Natural killer cell (primary cell): ENCODE measurements at regions not wholly inside any gene's neighbourhood (a gene's known extent, or its start where the extent isn't known, plus 50 kb on each side); places are given as distances from the start of the nearest gene placed in this dataset.
"Not testable (repeated sequence)": the region's sequence is repeated elsewhere in the genome, so short reads cannot be mapped to it uniquely, and the experiment has no call there.

Source experiments
- ATAC-seq, 3 donors: fragments of 150-1000 bp in 2 of 3; fragments of 200-7000 bp in 1 of 3; cut with Tn5 transposase; 1 replicate in 1 of 3; 2 replicates in 2 of 3; pipeline ENCODE4 v1.10.0; 2021; ENCODE audit warnings: mild to moderate bottlenecking in 2 of 3, moderate library complexity in 2 of 3
- DNase-seq, 2 donors: peaks; one replicate each; pipeline versions ENCODE4 v3.0.0 to v3.0.0-alpha.2; 2013 to 2021; ENCODE audit warnings: mixed read lengths in 1 of 2
- H3K27ac ChIP-seq: one replicate; pipeline ENCODE4 v1.5.1; 2013; ENCODE audit warnings: mild to moderate bottlenecking, low read length
- H3K27me3 ChIP-seq: one replicate; pipeline ENCODE4 v1.6.1; 2013; ENCODE audit warnings: low read length; ENCODE audit not compliant: control insufficient read depth, insufficient read depth
- H3K36me3 ChIP-seq: one replicate; pipeline ENCODE4 v1.6.1; 2013; ENCODE audit warnings: low read length; ENCODE audit not compliant: control insufficient read depth, insufficient read depth
- H3K4me1 ChIP-seq: one replicate; pipeline ENCODE4 v1.6.1; 2013; ENCODE audit warnings: low read length; ENCODE audit not compliant: control insufficient read depth, insufficient read depth
- H3K4me3 ChIP-seq: one replicate; pipeline ENCODE4 v1.5.1; 2013; ENCODE audit warnings: low read length
- H3K9me3 ChIP-seq: one replicate; pipeline ENCODE4 v1.6.1; 2013; ENCODE audit warnings: low read length; ENCODE audit not compliant: control insufficient read depth, insufficient read depth
- H3K27ac Mint-ChIP-seq, 2 donors: one replicate each; pipeline ENCODE4 v1.8.0; 2022; ENCODE audit warnings: mild to moderate bottlenecking in 2 of 2, mixed read lengths in 2 of 2, moderate library complexity in 1 of 2
- H3K27me3 Mint-ChIP-seq, 2 donors: one replicate each; pipeline ENCODE4 v1.8.0; 2022; ENCODE audit warnings: low read depth in 2 of 2, mixed read lengths in 2 of 2
- H3K36me3 Mint-ChIP-seq: one replicate; pipeline ENCODE4 v1.8.0; 2022; ENCODE audit warnings: mixed read lengths
- H3K4me1 Mint-ChIP-seq, 2 donors: one replicate each; pipeline ENCODE4 v1.8.0; 2022; ENCODE audit warnings: mixed read lengths in 2 of 2
- H3K4me3 Mint-ChIP-seq: one replicate; pipeline ENCODE4 v1.8.0; 2022; ENCODE audit warnings: mild to moderate bottlenecking, moderate library complexity, mixed read lengths
- H3K9me3 Mint-ChIP-seq, 2 donors: one replicate each; pipeline ENCODE4 v1.8.0; 2022; ENCODE audit warnings: mixed read lengths in 2 of 2
- WGBS: methylation state at CpG from one replicate; pipeline ENCODE4 v1.1.7; 2013; ENCODE audit warnings: missing lambda C conversion rate; ENCODE audit not compliant: insufficient coverage; 5-methylcytosine and 5-hydroxymethylcytosine counted together
- intact Hi-C: fragments of 100-400 bp; cut with micrococcal nuclease; formaldehyde crosslinking; loops from one replicate; pipeline ENCODE4 v1.14.2; 2022

GRCh38 chr16:33583702-33584101 is 124.3 kb downstream of the TP53TG3F start:
- H3K4me3 ChIP-seq, H3K4me1 ChIP-seq, H3K4me1 Mint-ChIP-seq, H3K36me3 ChIP-seq, H3K27me3 ChIP-seq, H3K36me3 Mint-ChIP-seq, DNase-seq, H3K27ac ChIP-seq, intact Hi-C loops, H3K4me3 Mint-ChIP-seq, ATAC-seq, H3K27ac Mint-ChIP-seq, H3K9me3 Mint-ChIP-seq, H3K27me3 Mint-ChIP-seq, H3K9me3 ChIP-seq: not testable (repeated sequence)
- WGBS = no CpG with 5 or more reads among the region's 4 CpGs

- H3K27me3 Mint-ChIP-seq, H3K9me3 Mint-ChIP-seq: not testable (repeated sequence)
Observed at GRCh38 chr16:33588589-33588988, 129.2 kb downstream of the TP53TG3F start.

GRCh38 chr16:33593344-33593743 is 133.9 kb downstream of the TP53TG3F start:
- H3K4me3 Mint-ChIP-seq, DNase-seq, H3K27ac ChIP-seq, H3K9me3 ChIP-seq, H3K9me3 Mint-ChIP-seq, H3K4me3 ChIP-seq, ATAC-seq, H3K27me3 Mint-ChIP-seq, H3K4me1 ChIP-seq, H3K27ac Mint-ChIP-seq, H3K4me1 Mint-ChIP-seq, H3K36me3 Mint-ChIP-seq, H3K27me3 ChIP-seq, H3K36me3 ChIP-seq, intact Hi-C loops: not testable (repeated sequence)
- 100% methylated on average over 3 of the region's 6 CpGs for WGBS

More at GRCh38 chr16:33588589-33588988, 129.2 kb downstream of the TP53TG3F start:
- H3K27ac ChIP-seq, H3K9me3 ChIP-seq, H3K4me1 ChIP-seq, H3K27me3 ChIP-seq, H3K36me3 Mint-ChIP-seq, intact Hi-C loops, ATAC-seq, H3K36me3 ChIP-seq, H3K27ac Mint-ChIP-seq, DNase-seq, H3K4me1 Mint-ChIP-seq, H3K4me3 Mint-ChIP-seq, H3K4me3 ChIP-seq: not testable (repeated sequence)
- no CpG with 5 or more reads among the region's 8 CpGs for WGBS

DNA sequence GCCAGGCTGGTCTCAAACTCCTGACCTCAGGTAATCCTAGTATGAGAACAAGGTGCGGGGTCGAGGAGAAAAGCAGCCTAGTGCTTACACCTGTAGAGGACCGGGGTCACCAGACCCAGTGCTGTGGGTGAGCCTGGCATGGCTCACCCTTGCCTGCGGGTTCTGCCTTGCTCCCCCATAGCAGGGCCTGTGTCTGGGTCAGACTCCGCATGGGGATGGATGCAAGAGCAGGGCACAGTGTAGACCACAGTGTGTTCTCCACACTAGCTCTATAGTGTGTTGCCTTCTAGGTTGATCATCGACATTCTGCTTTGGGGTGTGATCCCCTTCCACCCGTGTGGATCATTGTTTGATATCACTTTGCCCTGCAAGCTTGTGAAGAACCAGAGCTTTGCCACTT is 135.7 kb downstream of the TP53TG3F start:
- H3K27me3 Mint-ChIP-seq, H3K4me1 ChIP-seq, H3K36me3 ChIP-seq, intact Hi-C loops, DNase-seq, H3K4me3 Mint-ChIP-seq, H3K27me3 ChIP-seq, H3K27ac Mint-ChIP-seq, H3K4me1 Mint-ChIP-seq, H3K9me3 Mint-ChIP-seq, H3K27ac ChIP-seq, H3K9me3 ChIP-seq, H3K4me3 ChIP-seq, ATAC-seq, H3K36me3 Mint-ChIP-seq: not testable (repeated sequence)
- WGBS = no CpG with 5 or more reads among the region's 7 CpGs

GRCh38 chr16:33601029-33601428 is 141.6 kb downstream of the TP53TG3F start:
- H3K4me3 ChIP-seq, H3K27me3 Mint-ChIP-seq, H3K9me3 ChIP-seq, H3K4me1 ChIP-seq, DNase-seq, H3K9me3 Mint-ChIP-seq, H3K27ac ChIP-seq, ATAC-seq, intact Hi-C loops, H3K27ac Mint-ChIP-seq, H3K27me3 ChIP-seq, H3K36me3 ChIP-seq, H3K4me1 Mint-ChIP-seq, H3K4me3 Mint-ChIP-seq, H3K36me3 Mint-ChIP-seq: not testable (repeated sequence)
- no CpG with 5 or more reads among the region's 4 CpGs for WGBS

DNA sequence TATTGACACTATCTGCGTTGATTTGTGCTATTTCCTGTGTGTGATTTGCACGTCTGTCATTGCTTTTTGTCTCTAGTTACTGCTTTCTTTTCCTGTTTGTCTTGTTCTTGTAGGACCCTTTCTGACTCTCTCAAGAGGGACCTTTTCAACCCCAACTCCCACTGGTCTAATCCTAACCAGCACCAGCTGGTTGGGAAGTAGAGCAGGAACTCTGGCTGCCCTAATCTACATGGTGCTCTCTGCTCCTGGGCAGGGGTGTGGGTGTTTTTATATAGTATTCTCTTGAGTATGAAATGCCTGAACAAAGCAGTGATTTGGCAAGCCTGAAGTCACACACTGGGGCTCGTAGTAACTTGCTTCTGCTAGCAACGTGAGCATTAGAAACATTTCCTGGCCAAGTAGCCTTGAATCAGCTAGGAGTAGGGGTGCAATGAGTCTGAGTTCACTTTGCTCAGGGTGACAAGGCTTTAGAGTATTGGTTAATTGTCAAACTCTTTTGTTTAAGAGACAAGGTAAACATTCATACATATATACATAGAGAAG is 164.2 kb downstream of the TP53TG3F start:
- intact Hi-C loops = not testable (repeated sequence)

GRCh38 chr16:33628895-33629294 is 169.5 kb downstream of the TP53TG3F start:
- ATAC-seq, intact Hi-C loops, H3K4me3 ChIP-seq, H3K4me1 Mint-ChIP-seq, H3K36me3 Mint-ChIP-seq, H3K9me3 ChIP-seq, H3K4me3 Mint-ChIP-seq, H3K9me3 Mint-ChIP-seq, DNase-seq, H3K27me3 ChIP-seq, H3K27me3 Mint-ChIP-seq, H3K4me1 ChIP-seq, H3K27ac Mint-ChIP-seq, H3K36me3 ChIP-seq, H3K27ac ChIP-seq: not testable (repeated sequence)
- WGBS = 92% methylated on average over 4 of the region's 6 CpGs

More for the DNA sequence above, 164.2 kb downstream of the TP53TG3F start:
- H3K27ac Mint-ChIP-seq, H3K27ac ChIP-seq, H3K36me3 Mint-ChIP-seq, ATAC-seq, H3K9me3 Mint-ChIP-seq, H3K4me3 ChIP-seq, H3K27me3 ChIP-seq, H3K27me3 Mint-ChIP-seq, DNase-seq, H3K4me1 Mint-ChIP-seq, H3K4me3 Mint-ChIP-seq, H3K9me3 ChIP-seq, H3K36me3 ChIP-seq, H3K4me1 ChIP-seq: not testable (repeated sequence)
- WGBS = 88% methylated on average over 2 of the region's 4 CpGs

GRCh38 chr16:33631713-33632112 is 172.3 kb downstream of the TP53TG3F start:
- H3K27me3 ChIP-seq, H3K4me1 ChIP-seq, H3K4me1 Mint-ChIP-seq, H3K27me3 Mint-ChIP-seq, H3K36me3 Mint-ChIP-seq, H3K27ac Mint-ChIP-seq, H3K9me3 ChIP-seq, DNase-seq, H3K9me3 Mint-ChIP-seq, H3K36me3 ChIP-seq, H3K27ac ChIP-seq, ATAC-seq, H3K4me3 ChIP-seq, H3K4me3 Mint-ChIP-seq, intact Hi-C loops: not testable (repeated sequence)
- WGBS = 77% methylated on average over 4 of the region's 4 CpGs
